ENCODE measurements at regions not wholly inside any gene's neighbourhood (a gene's known extent, or its start where the extent isn't known, plus 50 kb on each side); places are given as distances from the start of the nearest gene placed in this dataset.

- intact Hi-C loops (cut with DNase I; ENCODE audit: low total_unique reads) (loop anchor here (5.0 kb wide), 1 partner anchor 543 kb away; no protein-coding TSS in a partner anchor), in situ Hi-C loops (cut with MboI; ENCODE audit: low pct_ligation_motif_present in 1 of 4, low pct_unique_long_range_greater_than_20kb in 1 of 4, low sequenced_read_pairs in 3 of 4) (loop anchor here (10.0 to 25.0 kb wide), 2 partner anchors 518 to 540 kb away; no protein-coding TSS in a partner anchor)
- Histone ChIP-seq H3K36me3 (no peaks in the 10 kb centered on the region), H3K4me3 (peak overlapping the region in 1 of 4 donors; percentile 62), H3K27me3 (peaks cover 84% of the 10 kb centered on the region), H3K9me3 (no peaks in the 10 kb centered on the region), H3K27ac (no peak overlapping the region), H3K4me1 (peaks cover 0 to 50% (median 28%) of the 10 kb centered on the region in 4 donors)
- WGBS, 2 donors (ENCODE audit: low coverage in 1 of 2) = 26 to 27% methylated on average over 10 to 28 of the region's 28 CpGs
- no peak for DNase-seq
- no peak for TF ChIP-seq POLR2AphosphoS5 (IDR thresholded peaks at IDR 0.05)
- TF ChIP-seq, protein P1, sequence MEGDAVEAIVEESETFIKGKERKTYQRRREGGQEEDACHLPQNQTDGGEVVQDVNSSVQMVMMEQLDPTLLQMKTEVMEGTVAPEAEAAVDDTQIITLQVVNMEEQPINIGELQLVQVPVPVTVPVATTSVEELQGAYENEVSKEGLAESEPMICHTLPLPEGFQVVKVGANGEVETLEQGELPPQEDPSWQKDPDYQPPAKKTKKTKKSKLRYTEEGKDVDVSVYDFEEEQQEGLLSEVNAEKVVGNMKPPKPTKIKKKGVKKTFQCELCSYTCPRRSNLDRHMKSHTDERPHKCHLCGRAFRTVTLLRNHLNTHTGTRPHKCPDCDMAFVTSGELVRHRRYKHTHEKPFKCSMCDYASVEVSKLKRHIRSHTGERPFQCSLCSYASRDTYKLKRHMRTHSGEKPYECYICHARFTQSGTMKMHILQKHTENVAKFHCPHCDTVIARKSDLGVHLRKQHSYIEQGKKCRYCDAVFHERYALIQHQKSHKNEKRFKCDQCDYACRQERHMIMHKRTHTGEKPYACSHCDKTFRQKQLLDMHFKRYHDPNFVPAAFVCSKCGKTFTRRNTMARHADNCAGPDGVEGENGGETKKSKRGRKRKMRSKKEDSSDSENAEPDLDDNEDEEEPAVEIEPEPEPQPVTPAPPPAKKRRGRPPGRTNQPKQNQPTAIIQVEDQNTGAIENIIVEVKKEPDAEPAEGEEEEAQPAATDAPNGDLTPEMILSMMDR (IDR thresholded peaks at IDR 0.05) = no peak
- no peak for TF ChIP-seq POLR2A (IDR thresholded peaks at IDR 0.05)
- no peak for TF ChIP-seq EP300 (IDR thresholded peaks at IDR 0.05; ENCODE audit: low read depth)
Observed at GRCh38 chr5:88144219-88145001, 124.2 kb downstream of the TMEM161B start.

DNA sequence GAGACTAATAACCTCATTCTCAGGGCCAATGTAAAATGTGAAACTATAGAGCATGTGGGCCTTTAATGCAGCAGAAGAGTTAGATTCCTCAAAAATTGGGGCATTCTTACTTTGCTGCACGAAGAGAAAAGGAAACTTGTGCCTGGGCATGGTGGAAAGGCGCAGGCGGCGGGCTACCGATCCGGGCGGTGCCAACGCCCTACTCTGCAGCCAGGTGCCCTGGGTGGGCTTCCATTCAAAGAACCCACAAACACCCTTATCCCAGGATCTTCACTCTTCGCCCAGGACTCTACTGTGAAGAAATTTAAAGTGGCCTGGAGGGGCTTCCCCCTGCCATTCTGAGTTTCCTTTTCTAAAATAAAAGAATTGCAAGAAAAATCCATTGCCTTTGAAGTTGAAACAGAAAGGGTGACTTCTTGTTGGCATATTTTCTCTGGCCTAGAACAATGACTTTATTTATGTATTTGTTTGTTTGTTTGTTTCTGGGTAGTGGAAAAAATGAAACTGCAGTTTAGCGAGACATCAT lies 124.9 kb downstream of the TMEM161B start:
- H3K9me3 ChIP-seq = no peaks in the 10 kb centered on the region
- in situ Hi-C loops (cut with MboI; ENCODE audit: low pct_ligation_motif_present in 1 of 4, low pct_unique_long_range_greater_than_20kb in 1 of 4, low sequenced_read_pairs in 3 of 4) = loop anchor here (10.0 to 25.0 kb wide), 2 partner anchors 519 to 541 kb away; no protein-coding TSS in a partner anchor
- intact Hi-C loops (cut with DNase I; ENCODE audit: low total_unique reads) = loop anchor here (5.0 kb wide), 1 partner anchor 544 kb away; no protein-coding TSS in a partner anchor
- H3K4me1 ChIP-seq = peaks cover 0 to 50% (median 28%) of the 10 kb centered on the region in 4 donors
- H3K36me3 ChIP-seq = no peaks in the 10 kb centered on the region
- no peak for DNase-seq
- no peak overlapping the region for H3K27ac ChIP-seq
- TF ChIP-seq POLR2AphosphoS5 (IDR thresholded peaks at IDR 0.05) (no peak), EP300 (IDR thresholded peaks at IDR 0.05; ENCODE audit: low read depth) (no peak), POLR2A (IDR thresholded peaks at IDR 0.05) (no peak)
- TF ChIP-seq, protein P1 (IDR thresholded peaks at IDR 0.05) = no peak
- WGBS, 2 donors (ENCODE audit: low coverage in 1 of 2) = 38 to 46% methylated on average over 8 to 10 of the region's 10 CpGs
- peaks cover 90% of the 10 kb centered on the region for H3K27me3 ChIP-seq
- peak overlapping the region in 2 of 4 donors; percentile 20 to 62 for H3K4me3 ChIP-seq

GRCh38 chr5:88142886-88143692 lies 125.6 kb downstream of the TMEM161B start:
- peak overlapping the region in 2 of 4 donors; percentile 36 to 45 for H3K27ac ChIP-seq
- in situ Hi-C loops (cut with MboI; ENCODE audit: low pct_ligation_motif_present in 1 of 4, low pct_unique_long_range_greater_than_20kb in 1 of 4, low sequenced_read_pairs in 3 of 4) = loop anchor here (10.0 to 25.0 kb wide), 2 partner anchors 519 to 542 kb away; no protein-coding TSS in a partner anchor

GRCh38 chr5:88142636-88142885 lies 126.1 kb downstream of the TMEM161B start:
- TF ChIP-seq POLR2A (IDR thresholded peaks at IDR 0.05) = no peak
- no peak for TF ChIP-seq EP300 (IDR thresholded peaks at IDR 0.05; ENCODE audit: low read depth)
- TF ChIP-seq, protein P1 (IDR thresholded peaks at IDR 0.05) = no peak
- TF ChIP-seq POLR2AphosphoS5 (IDR thresholded peaks at IDR 0.05) = no peak
- 0 to 14% methylated on average over 2 of the region's 2 CpGs for WGBS, 2 donors (ENCODE audit: low coverage in 1 of 2)
- H3K4me3 ChIP-seq = peak overlapping the region; percentile 12 to 62 (median 21)

More at GRCh38 chr5:88142886-88143692, 125.6 kb downstream of the TMEM161B start:
- Histone ChIP-seq H3K36me3 (no peaks in the 10 kb centered on the region), H3K27me3 (peaks cover 92% of the 10 kb centered on the region), H3K4me3 (peak overlapping the region; percentile 8 to 62 (median 16)), H3K9me3 (no peaks in the 10 kb centered on the region), H3K4me1 (peaks cover 0 to 50% (median 28%) of the 10 kb centered on the region in 4 donors)
- WGBS, 2 donors (ENCODE audit: low coverage in 1 of 2) = 8 to 17% methylated on average over 8 to 20 of the region's 20 CpGs
- DNase-seq = peak; percentile 21
- intact Hi-C loops (cut with DNase I; ENCODE audit: low total_unique reads) = loop anchor here (5.0 kb wide), 1 partner anchor 544 kb away; no protein-coding TSS in a partner anchor
- TF ChIP-seq POLR2AphosphoS5 (IDR thresholded peaks at IDR 0.05) = no peak
- no peak for TF ChIP-seq EP300 (IDR thresholded peaks at IDR 0.05; ENCODE audit: low read depth)

More at GRCh38 chr5:88142636-88142885, 126.1 kb downstream of the TMEM161B start:
- in situ Hi-C loops (cut with MboI; ENCODE audit: low pct_ligation_motif_present in 1 of 4, low pct_unique_long_range_greater_than_20kb in 1 of 4, low sequenced_read_pairs in 3 of 4) (loop anchor here (10.0 to 25.0 kb wide), 2 partner anchors 520 to 542 kb away; no protein-coding TSS in a partner anchor), intact Hi-C loops (cut with DNase I; ENCODE audit: low total_unique reads) (loop anchor here (5.0 kb wide), 1 partner anchor 545 kb away; no protein-coding TSS in a partner anchor)
- no peaks in the 10 kb centered on the region for H3K9me3 ChIP-seq
- H3K27ac ChIP-seq = peak overlapping the region in 2 of 4 donors; percentile 36 to 45
- no peaks in the 10 kb centered on the region for H3K36me3 ChIP-seq
- no peak for DNase-seq
- H3K4me1 ChIP-seq = peaks cover 0 to 50% (median 28%) of the 10 kb centered on the region in 4 donors
- H3K27me3 ChIP-seq = peaks cover 92% of the 10 kb centered on the region
